ENCODE measurements at regions not wholly inside any gene's neighbourhood (a gene's known extent, or its start where the extent isn't known, plus 50 kb on each side); places are given as distances from the start of the nearest gene placed in this dataset.
"Not testable (repeated sequence)": the region's sequence is repeated elsewhere in the genome, so short reads cannot be mapped to it uniquely, and the experiment has no call there.

GRCh38 chrX:122026665-122027064 is 979.3 kb downstream of the GLUD2 start:
- DNase-seq (ENCODE audit: low spot score), result no peak

- DNase-seq (ENCODE audit: low spot score), result no peak
These were observed 998.8 kb downstream of the GLUD2 start for GRCh38 chrX:122046226-122046625.

- no peak for DNase-seq (ENCODE audit: low spot score)
These were observed 999.4 kb downstream of the GLUD2 start for GRCh38 chrX:122046815-122047214.

- DNase-seq (ENCODE audit: low spot score), result no peak
These were observed 999.9 kb downstream of the GLUD2 start for GRCh38 chrX:122047261-122047660.

- DNase-seq (ENCODE audit: low spot score), result no peak
These were observed 1008.0 kb downstream of the GLUD2 start for GRCh38 chrX:122055460-122055859.

DNA sequence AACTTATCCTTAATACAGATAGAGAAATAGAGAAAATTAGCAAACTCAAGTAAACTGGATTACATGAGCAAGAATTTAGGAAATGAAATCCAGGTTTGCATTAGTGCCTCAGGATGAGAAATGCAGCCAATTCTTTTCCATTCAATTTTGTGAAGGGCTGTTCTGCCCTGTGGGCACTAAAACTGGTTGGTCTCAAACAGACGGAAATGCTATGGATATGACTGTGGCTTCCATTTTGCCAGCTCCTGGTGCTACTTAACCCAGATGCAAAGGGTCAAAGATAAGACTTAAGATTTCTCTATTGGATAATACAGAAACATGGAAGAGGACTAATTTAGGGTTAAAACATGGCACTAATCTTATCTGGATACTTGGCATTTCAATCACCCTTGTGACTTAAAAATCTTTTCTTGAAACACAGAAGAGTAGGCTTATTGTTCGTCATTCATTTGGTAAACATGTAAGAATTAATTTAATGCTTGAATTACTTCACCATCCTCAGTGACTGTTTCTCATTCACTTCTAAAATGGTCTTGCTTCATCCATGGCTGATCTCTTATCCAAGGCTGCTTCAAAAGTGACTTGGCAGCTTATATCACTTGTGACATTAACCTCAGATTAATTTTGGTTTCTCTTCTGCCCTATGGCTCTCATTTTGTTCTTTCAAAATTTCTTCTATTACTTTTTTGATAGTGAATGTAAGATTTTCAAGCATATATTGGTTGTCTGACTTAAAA is 1008.7 kb downstream of the GLUD2 start:
- DNase-seq (ENCODE audit: low spot score), result no peak

DNA sequence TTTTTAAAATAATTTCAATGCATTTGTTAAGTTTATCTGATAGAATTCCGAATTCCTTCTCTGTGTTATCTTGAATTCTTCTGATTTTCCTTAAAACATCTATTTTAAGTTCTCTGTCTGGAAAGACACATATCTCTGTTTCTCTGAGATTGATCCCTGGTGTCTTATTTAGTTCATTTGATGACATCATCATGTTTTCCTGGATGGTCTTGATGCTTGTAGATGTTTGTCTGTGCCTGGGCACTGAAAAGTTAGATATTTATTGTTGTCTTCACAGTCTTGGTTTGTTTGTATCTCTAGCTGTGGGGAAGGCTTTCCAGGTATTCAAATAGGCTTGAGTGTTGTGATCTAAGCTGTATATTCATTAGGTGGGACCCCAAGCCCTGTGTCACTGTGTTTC is 1028.8 kb downstream of the GLUD2 start:
- DNase-seq (ENCODE audit: low spot score), result no peak

DNA sequence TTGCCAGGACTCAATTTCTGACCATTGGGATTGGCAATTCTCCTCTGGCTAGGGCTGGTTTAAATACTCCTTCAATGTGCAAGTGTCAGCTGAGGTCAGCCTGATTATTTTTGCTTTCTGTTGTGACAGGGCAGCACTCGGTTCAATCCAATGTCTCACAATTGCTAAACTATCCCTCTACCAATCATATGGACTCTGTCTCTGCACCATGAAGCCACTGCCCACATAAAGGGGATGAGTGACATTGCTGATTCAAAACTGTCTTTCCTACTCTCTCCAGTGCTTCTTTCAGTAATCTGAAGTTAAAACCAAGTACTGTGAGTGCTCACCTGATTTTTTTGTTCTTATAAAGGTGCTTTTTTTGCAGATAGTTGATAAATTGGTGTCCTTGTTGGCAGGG is 1030.7 kb downstream of the GLUD2 start:
- DNase-seq (ENCODE audit: low spot score), result no peak

GRCh38 chrX:122087341-122087740 is 1039.9 kb downstream of the GLUD2 start:
- DNase-seq (ENCODE audit: low spot score), result no peak

DNA sequence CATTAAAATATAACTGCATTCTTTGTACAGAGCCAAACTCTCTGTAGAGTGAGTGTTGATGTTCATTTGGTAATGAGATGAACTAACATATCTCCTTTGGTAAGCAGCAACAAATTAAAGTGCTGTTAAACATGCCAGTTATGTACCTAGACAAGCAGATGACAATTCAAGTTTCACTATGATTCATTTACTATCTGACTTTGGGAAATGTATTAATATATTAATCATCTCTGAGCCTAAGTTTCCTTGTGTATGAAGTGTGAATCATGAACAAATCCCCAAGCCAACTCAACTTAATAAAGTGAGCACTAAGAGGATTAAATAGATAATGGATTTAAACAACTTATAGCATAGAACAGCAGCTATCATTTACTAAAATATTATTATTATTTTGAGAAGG is 1044.2 kb downstream of the GLUD2 start:
- no peak for DNase-seq (ENCODE audit: low spot score)

DNA sequence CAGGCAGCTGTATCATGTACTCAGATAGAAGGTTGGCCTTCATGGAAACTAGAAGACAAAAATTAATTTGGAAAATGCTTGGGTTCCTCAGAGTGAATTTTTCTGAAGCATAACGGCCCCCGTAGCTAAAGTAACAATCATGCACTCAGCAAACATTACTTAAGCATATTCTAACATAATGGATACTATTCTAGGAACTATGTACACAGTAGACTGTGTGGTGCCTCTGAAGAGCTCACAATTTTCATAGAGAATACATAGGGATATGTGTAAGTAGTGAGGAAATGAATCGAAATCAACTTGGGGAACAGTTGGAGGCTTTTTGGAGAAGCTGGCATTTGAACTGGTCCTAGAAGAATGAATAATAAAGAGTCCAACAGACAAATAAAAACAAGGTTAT is 1045.0 kb downstream of the GLUD2 start:
- DNase-seq (ENCODE audit: low spot score), result no peak

DNA sequence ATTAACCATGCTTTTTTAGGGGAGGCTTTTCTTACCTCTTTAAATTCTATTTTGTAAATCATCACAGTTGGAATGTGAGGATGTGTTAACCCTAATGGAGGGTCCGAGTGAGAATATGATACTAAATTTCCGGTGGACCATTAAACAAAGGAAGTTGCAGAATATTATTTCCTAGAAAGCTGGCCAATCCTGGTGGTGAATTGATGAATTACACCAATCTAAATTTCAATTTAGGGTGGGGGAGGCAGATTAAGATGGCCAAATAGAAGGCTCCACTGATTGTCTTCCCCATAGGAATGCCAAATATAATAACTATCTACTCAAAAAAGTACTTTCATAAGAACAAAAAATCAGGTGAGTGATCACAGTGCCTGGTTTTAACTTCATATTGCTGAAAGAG is 1045.6 kb downstream of the GLUD2 start:
- no peak for DNase-seq (ENCODE audit: low spot score)

- DNase-seq (ENCODE audit: low spot score), result no peak
These were observed 1047.2 kb downstream of the GLUD2 start for GRCh38 chrX:122094611-122095010.

DNA sequence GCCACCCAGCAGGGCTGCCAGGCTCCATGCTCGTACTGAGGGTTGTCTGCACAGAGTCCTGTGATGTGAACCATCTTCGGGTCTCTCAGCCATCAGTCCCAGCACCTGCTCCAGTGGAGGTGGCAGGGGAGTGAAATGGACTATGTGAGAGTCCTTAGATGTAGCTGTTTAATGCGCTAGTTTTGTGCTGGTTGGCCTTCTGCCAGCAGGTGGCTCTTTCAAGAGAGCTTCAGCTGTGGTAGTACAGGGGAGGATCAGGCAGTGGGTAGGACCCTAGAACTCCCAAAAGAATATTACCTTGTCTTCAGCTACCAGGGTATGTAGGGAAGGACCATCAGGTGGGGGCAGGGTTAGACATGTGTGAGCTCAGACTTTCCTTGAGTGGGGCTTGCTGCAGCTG is 1066.0 kb downstream of the GLUD2 start:
- DNase-seq (ENCODE audit: low spot score), result no peak

DNA sequence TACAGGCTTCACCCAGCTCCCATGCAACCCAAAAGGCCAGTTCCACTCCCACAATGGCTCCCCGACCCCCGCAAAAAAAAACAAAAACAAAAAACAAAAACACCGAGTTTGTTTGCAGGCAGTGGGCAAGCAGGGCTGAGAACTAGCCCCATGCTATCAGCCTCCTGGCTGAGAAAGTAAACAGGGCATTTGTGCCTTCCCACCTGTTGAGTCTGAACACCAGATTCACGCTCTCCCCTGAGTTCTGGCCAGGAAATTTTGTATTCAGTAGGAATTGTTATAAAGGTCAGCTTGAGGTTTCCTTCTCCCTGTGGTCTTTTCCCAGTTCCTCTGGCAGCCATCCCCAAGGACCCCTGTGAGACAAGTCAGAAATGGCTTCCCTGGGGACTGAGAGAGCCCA is 1066.5 kb downstream of the GLUD2 start:
- DNase-seq (ENCODE audit: low spot score), result no peak

- DNase-seq (ENCODE audit: low spot score), result no peak
These were observed 1068.2 kb downstream of the GLUD2 start for GRCh38 chrX:122115604-122116003.

DNA sequence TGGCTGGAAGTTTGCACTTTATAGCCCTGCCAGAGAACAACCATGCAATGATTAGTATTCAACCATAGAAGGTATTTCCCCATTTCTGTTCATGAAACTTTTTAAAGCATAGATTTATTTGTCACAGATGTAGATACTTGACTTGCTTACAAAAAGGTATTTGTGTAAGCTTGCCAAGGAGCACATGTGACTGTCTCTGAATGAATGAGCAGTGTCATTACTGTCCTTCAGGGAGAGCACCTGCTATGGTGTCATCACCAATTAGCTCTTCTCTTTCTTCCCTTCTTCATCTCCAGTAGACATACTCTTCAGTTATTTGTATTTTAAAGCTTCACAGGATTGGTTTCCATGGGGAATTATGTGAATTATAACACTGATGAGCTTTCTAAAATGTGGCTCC is 1064.7 kb upstream of the GRIA3 start:
- DNase-seq (ENCODE audit: low spot score), result no peak

DNA sequence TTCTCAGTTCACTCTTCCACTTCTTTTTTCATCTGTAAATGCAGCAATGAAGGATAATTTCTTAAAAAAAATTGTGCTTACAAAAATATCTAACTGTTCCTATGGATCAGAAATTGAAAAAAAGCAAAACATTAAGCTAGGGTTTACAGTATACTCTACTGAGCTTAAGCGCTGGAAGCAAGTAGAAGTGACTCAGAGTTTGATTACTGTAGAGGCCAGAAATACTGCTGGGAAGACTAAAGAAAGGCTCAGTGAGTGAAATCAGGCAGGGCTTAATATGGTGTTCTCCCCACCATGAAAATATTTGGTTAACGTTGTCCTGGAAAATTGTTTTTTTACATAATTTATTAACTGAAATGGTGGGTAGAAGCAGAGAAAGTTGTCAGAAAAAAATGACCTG is 1061.8 kb upstream of the GRIA3 start:
- DNase-seq (ENCODE audit: low spot score), result no peak

DNA sequence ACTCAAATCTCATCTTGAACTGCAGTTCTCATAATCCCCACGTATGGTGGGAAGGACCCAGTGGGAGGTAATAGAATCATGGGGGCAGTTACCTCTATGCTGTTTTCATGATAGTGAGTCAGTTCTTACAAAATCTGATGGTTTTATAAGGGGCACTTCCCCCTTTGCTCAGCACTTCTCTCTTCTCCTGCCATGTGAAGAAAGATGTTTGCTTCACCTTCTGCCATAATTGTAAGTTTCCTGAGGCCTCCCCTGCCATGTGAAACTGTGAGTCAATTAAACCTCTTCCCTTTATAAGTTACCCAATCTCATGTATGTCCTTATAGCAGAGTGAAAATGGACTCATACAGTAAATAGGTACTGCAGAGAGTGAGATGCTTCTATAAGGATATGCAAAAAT is 1050.6 kb upstream of the GRIA3 start:
- no peak for DNase-seq (ENCODE audit: low spot score)

DNA sequence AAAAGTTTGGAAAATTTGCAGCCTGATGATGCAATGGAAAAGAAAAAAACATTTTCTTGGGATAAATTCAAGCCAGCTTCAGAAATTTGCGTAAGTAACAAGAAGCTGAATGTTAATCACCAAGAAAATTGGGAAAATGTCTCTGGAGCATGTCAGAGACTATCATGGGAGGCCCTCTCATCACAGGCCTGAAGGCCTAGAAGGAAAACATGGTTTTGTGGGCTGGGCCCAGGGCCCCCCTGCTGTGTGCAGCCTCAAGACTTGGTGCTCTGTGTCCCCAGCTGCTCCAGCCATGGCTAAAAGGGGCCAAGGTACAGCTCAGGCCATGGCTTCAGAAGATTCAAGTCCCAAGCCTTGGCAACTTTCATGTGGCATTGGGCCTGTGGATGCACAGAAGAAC is 1049.8 kb upstream of the GRIA3 start:
- no peak for DNase-seq (ENCODE audit: low spot score)

- DNase-seq (ENCODE audit: low spot score), result no peak
These were observed 1049.0 kb upstream of the GRIA3 start for GRCh38 chrX:122135070-122135469.

- not testable (repeated sequence) for DNase-seq (ENCODE audit: low spot score)
These were observed 1043.9 kb upstream of the GRIA3 start for GRCh38 chrX:122140219-122140618.

- DNase-seq (ENCODE audit: low spot score), result no peak
These were observed 1030.1 kb upstream of the GRIA3 start for GRCh38 chrX:122154019-122154418.

- no peak for DNase-seq (ENCODE audit: low spot score)
These were observed 1015.8 kb upstream of the GRIA3 start for GRCh38 chrX:122168241-122168640.

Data from A172 (cell line).